Calu3 (cell line): ENCODE measurements at regions not wholly inside any gene's neighbourhood (a gene's known extent, or its start where the extent isn't known, plus 50 kb on each side); places are given as distances from the start of the nearest gene placed in this dataset.

Experiments used
- BruUV-seq: library from RNA; stranded (reverse); fragments of 400-500 nt; replicated peaks from 2 replicates; lab custom pipeline; 2021; lab: Mats Ljungman, UMichigan
- CTCF ChIA-PET: fragments of 300-600 bp; sonication (Branson Sonifier 250); formaldehyde crosslinking; loops from one replicate; lab custom pipeline; 2022; ENCODE audit warnings: antibody characterized with exemption; lab: Charles Lee
- DNase-seq: peaks from one replicate; pipeline ENCODE4 v3.0.0; 2022
- H3K27ac Mint-ChIP-seq: one replicate; pipeline ENCODE4 v1.8.0; 2022; ENCODE audit warnings: mixed read lengths; ENCODE audit not compliant: unreplicated experiment
- H3K27me3 Mint-ChIP-seq: one replicate; pipeline ENCODE4 v1.8.0; 2022; ENCODE audit warnings: mixed read lengths; ENCODE audit not compliant: unreplicated experiment
- H3K36me3 Mint-ChIP-seq: one replicate; pipeline ENCODE4 v1.8.0; 2022; ENCODE audit warnings: mild to moderate bottlenecking, moderate library complexity, mixed read lengths; ENCODE audit not compliant: insufficient read depth, unreplicated experiment
- H3K4me1 Mint-ChIP-seq: one replicate; pipeline ENCODE4 v1.8.0; 2022; ENCODE audit warnings: mild to moderate bottlenecking, low read depth, mixed read lengths; ENCODE audit not compliant: unreplicated experiment
- H3K4me3 Mint-ChIP-seq: one replicate; pipeline ENCODE4 v1.8.0; 2022; ENCODE audit warnings: mild to moderate bottlenecking, low read depth, moderate library complexity, mixed read lengths; ENCODE audit not compliant: unreplicated experiment
- H3K9me3 Mint-ChIP-seq: one replicate; pipeline ENCODE4 v1.8.0; 2022; ENCODE audit warnings: low read depth, mixed read lengths; ENCODE audit not compliant: unreplicated experiment
- intact Hi-C: fragments of 100-400 bp; cut with micrococcal nuclease; formaldehyde crosslinking; loops from one replicate; pipeline ENCODE4 v1.10.0; 2022; ENCODE audit not compliant: unreplicated experiment
- TF ChIP-seq, protein P1 (sequence below): fragments of 200-600 bp; IDR thresholded peaks from one replicate; pipeline ENCODE4 v1.8.0; 2022; ENCODE audit warnings: antibody characterized with exemption; ENCODE audit not compliant: unreplicated experiment

DNA sequence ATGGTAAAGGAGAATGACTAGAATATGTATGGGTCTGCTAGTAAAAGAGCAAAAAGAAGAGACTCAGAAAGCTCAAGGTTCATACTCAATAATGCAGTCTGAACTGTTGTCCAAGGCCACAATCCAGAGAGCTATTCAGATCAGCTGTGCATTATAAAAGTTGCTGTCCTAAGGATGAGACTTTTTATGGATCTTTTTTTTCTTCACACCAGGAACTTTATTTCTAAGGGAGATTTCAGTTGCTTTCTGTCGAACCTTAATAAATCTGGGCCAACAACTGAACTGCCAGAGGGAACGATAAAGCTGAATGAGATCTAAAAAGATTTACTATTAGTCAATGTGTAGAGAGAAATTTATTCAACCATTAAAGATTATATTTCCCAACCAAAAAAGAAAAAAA, 948.3 kb upstream of the NOVA1 start:
- Mint-ChIP-seq H3K36me3 (no peaks in the 10 kb centered on the region), H3K27me3 (no peaks in the 10 kb centered on the region), H3K4me1 (no peaks in the 10 kb centered on the region), H3K9me3 (peaks cover 6% of the 10 kb centered on the region), H3K27ac (no peak overlapping the region), H3K4me3 (no peak overlapping the region)
- BruUV-seq, result no TSS peak
- intact Hi-C loops, result no loop called here
- CTCF ChIA-PET, result no interaction called here
- TF ChIP-seq, protein P1, sequence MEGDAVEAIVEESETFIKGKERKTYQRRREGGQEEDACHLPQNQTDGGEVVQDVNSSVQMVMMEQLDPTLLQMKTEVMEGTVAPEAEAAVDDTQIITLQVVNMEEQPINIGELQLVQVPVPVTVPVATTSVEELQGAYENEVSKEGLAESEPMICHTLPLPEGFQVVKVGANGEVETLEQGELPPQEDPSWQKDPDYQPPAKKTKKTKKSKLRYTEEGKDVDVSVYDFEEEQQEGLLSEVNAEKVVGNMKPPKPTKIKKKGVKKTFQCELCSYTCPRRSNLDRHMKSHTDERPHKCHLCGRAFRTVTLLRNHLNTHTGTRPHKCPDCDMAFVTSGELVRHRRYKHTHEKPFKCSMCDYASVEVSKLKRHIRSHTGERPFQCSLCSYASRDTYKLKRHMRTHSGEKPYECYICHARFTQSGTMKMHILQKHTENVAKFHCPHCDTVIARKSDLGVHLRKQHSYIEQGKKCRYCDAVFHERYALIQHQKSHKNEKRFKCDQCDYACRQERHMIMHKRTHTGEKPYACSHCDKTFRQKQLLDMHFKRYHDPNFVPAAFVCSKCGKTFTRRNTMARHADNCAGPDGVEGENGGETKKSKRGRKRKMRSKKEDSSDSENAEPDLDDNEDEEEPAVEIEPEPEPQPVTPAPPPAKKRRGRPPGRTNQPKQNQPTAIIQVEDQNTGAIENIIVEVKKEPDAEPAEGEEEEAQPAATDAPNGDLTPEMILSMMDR, result no peak
- DNase-seq, result no peak

DNA sequence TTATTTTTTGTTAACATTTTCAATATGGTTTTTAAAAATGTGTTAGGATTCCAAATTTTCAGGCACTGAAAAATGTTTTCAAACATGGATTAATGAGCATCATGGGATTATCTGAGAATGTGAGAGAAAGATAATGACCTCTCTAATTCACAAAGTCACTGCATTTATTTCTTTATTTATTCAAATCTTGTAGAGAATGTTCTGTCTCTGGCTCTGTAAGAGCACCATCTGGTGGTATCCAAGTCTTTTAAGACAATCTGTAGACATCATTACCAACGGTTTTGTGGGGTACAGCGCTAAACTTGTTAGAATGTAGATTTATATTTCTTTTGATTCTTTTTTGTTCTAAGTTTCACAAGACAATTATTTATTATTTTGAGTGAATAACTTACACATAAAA, 956.0 kb upstream of the NOVA1 start:
- no TSS peak for BruUV-seq
- H3K36me3 Mint-ChIP-seq, result no peaks in the 10 kb centered on the region
- TF ChIP-seq, protein P1, result no peak
- H3K27me3 Mint-ChIP-seq, result no peaks in the 10 kb centered on the region
- no peaks in the 10 kb centered on the region for H3K4me1 Mint-ChIP-seq
- H3K27ac Mint-ChIP-seq, result no peak overlapping the region
- intact Hi-C loops, result no loop called here
- H3K9me3 Mint-ChIP-seq, result peaks cover 3% of the 10 kb centered on the region
- CTCF ChIA-PET, result no interaction called here
- no peak overlapping the region for H3K4me3 Mint-ChIP-seq
- DNase-seq, result no peak

DNA sequence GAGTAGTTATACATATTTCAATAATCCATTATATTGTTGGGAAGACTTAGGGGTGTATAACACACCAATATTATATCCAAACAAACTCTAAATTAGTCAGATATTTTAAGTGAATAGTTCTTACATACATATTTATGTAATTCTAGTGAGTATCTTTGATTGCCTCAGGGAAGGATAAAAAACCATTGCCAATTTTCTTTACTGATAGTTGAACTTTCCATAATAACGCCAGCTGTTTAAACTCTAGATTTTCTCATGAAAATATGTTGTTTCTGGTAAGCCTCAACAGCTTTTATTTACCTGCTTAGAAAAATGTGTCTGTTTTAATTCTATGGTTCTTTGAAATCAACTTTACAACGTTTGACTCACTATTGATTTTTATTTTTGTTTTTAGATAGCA, 959.6 kb upstream of the NOVA1 start:
- H3K27ac Mint-ChIP-seq, result no peak overlapping the region
- no peak overlapping the region for H3K4me3 Mint-ChIP-seq
- peaks cover 7% of the 10 kb centered on the region for H3K9me3 Mint-ChIP-seq
- TF ChIP-seq, protein P1, result no peak
- intact Hi-C loops, result no loop called here
- no peaks in the 10 kb centered on the region for H3K27me3 Mint-ChIP-seq
- BruUV-seq, result no TSS peak
- DNase-seq, result no peak
- CTCF ChIA-PET, result no interaction called here
- H3K36me3 Mint-ChIP-seq, result no peaks in the 10 kb centered on the region
- no peaks in the 10 kb centered on the region for H3K4me1 Mint-ChIP-seq

DNA sequence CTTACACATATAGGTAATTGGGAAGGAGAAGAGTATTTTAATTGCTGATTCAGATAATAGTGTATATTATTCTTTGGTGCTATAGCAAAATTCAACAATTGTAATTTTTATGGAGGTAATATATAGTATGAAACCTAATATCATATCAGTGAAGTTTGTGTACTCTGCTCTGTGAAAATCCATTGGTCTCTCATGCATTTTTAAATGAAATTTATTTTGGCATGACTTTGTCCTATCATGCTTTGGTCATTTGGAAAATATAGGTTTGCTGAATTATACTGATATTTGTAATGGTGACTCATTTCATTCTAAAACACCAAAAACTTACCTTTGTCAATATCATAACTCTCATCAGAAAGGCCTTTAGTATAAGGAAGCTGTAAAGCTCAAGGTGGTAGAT, 962.0 kb upstream of the NOVA1 start:
- CTCF ChIA-PET, result no interaction called here
- intact Hi-C loops, result no loop called here
- no peak overlapping the region for H3K4me3 Mint-ChIP-seq
- no TSS peak for BruUV-seq
- H3K9me3 Mint-ChIP-seq, result peaks cover 7% of the 10 kb centered on the region
- TF ChIP-seq, protein P1, result no peak
- no peak overlapping the region for H3K27ac Mint-ChIP-seq
- H3K27me3 Mint-ChIP-seq, result no peaks in the 10 kb centered on the region
- no peaks in the 10 kb centered on the region for H3K36me3 Mint-ChIP-seq
- no peak for DNase-seq
- H3K4me1 Mint-ChIP-seq, result no peaks in the 10 kb centered on the region
